ENCODE measurements at regions not wholly inside any gene's neighbourhood (a gene's known extent, or its start where the extent isn't known, plus 50 kb on each side); places are given as distances from the start of the nearest gene placed in this dataset.

DNA sequence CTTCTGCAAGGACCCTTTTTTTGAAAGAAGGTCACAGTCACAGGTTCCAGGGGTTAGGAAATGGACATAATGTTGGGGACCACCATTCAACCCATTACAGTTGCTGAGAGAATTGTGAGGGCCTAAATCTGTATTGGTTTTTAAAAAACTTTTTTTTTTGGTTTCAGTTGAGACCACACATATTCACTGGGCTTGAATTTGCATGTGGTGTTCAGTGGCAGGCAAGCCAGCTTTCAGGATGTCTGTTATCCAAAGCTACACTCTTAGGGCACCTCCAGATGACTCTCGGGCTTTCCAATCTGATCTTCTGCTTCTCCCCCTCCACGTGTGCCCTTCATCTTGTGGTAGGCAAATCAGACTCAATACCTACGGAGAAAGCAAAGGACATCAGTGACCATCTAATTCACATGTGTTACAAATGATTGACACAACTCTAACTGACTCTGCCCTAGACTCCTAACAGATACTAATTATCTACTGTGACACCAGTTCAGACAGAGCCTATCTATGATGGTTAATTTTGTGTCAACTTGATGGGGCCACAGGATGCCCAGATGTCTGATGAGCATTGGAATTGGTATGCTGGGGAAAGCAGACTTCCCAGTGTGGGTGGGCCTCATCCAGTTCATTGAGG lies 93.3 kb upstream of the ELMO1 start:
- no peak overlapping the region for H2BK120ac ChIP-seq (ENCODE audit: insufficient read depth, low read length, poor library complexity)
- no peak overlapping the region for H2BK5ac ChIP-seq (ENCODE audit: low read depth, low read length, poor library complexity)
- H3K14ac ChIP-seq (ENCODE audit: low read length) = no peak overlapping the region
- H3K79me2 ChIP-seq (ENCODE audit: control insufficient read depth, insufficient read depth, low read length, poor library complexity) = no peaks in the 10 kb centered on the region
- H3K18ac ChIP-seq (ENCODE audit: low read length) = no peak overlapping the region
- no peak for DNase-seq
- H3K27me3 ChIP-seq (ENCODE audit: insufficient read depth, low read length) = no peaks in the 10 kb centered on the region
- WGBS (ENCODE audit: extremely low coverage, insufficient coverage, insufficient read length) = no CpG with 5 or more reads among the region's 3 CpGs
- no peak overlapping the region for H3K4me3 ChIP-seq (ENCODE audit: low read depth, low read length)
- no peak overlapping the region for H4K91ac ChIP-seq (ENCODE audit: low read depth, low read length)
- H3K27ac ChIP-seq (ENCODE audit: low read depth, low read length) = no peak overlapping the region
- H2BK12ac ChIP-seq (ENCODE audit: low read length) = no peak overlapping the region
- no peaks in the 10 kb centered on the region for H3K79me1 ChIP-seq (ENCODE audit: low read length)
- H3K4me2 ChIP-seq (ENCODE audit: low read length) = no peak overlapping the region
- no peak overlapping the region for H2AK5ac ChIP-seq (ENCODE audit: low read length)
- peaks cover under 1% of the 10 kb centered on the region in 2 experiments for H3K4me1 ChIP-seq (ENCODE audit: control insufficient read depth in 1 of 2, insufficient read depth in 2 of 2, low read length in 2 of 2)
- H2AFZ ChIP-seq (ENCODE audit: insufficient read depth, low read length, poor library complexity) = no peak overlapping the region
- H3K23ac ChIP-seq (ENCODE audit: low read length) = no peak overlapping the region
- no peaks in the 10 kb centered on the region for H3K9me3 ChIP-seq (ENCODE audit: insufficient read depth, low read depth, low read length)
- H3K4ac ChIP-seq (ENCODE audit: low read depth, low read length) = no peak overlapping the region
- no peak overlapping the region for H4K12ac ChIP-seq (ENCODE audit: low read depth, low read length)
- no peak overlapping the region for H4K8ac ChIP-seq (ENCODE audit: low read depth, low read length)
- H3K36me3 ChIP-seq (ENCODE audit: control insufficient read depth in 1 of 2, insufficient read depth in 2 of 2, low read length in 2 of 2) = no peaks in the 10 kb centered on the region
- H3K9ac ChIP-seq (ENCODE audit: low read length) = no peak overlapping the region

DNA sequence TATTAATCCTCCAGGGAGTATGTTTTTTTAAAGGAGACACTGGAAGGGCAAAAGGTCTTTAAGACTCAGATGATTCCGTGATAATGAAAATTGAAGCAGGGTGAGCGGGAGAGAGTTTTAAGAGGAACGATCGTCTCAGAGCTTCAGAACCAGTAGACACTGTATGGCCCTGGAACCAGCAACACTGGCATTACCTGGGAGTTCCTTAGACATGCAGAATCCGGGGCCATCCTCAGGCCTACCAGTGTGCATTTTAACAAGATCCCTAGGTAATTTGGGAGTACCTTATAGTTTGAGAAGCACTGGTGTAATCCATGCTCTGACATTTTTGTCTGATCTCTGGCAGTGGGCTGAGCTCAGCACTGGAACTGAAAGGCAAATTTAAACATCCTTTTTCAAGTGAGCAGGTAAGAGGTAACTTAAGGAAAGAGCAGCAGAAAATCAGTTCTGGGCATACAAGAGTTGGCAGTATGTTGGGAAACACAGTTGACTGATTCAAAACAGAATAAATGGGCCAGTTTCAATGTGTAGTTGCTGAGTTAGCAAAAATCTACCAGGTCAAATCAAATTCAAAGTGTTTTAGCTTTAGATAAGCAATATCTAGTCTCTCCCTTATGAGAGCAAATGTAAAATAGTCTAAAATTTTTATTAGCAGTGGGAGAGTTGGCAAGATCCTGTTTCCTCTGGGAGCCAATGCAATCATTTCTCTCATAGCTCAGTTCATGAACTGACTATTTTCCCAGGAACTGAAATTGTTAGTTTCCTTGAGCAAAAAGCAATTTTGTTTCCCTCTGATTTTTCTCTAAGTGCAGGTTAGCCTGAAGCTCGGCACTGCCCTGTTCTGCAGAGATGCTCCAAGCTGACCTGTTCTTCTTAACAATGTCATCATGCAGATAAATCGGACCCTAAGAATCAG lies 97.2 kb upstream of the ELMO1 start:
- no CpG with 5 or more reads among the region's 7 CpGs for WGBS (ENCODE audit: extremely low coverage, insufficient coverage, insufficient read length)
- H2BK120ac ChIP-seq (ENCODE audit: insufficient read depth, low read length, poor library complexity) = no peak overlapping the region

DNA sequence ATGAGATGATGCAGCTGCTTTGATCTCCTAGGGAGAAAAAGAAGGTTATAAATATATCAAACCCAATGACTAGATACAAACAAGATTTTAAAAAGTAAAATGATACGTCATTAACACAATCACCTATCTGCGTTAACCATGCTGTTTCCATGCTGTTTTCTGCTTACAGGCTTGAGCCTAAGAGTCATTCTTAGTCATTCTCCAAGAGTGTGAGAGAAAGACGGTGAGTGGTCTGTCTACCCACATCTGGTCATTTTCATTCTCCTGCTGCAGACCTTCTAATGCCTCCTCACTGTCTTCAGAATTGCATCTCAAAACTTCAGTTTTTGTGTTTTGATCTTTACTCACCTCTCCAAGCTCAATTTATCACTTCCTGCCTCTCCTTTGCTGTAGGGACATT lies 98.0 kb upstream of the ELMO1 start:
- no peak overlapping the region for H4K12ac ChIP-seq (ENCODE audit: low read depth, low read length)
- no peaks in the 10 kb centered on the region for H3K79me1 ChIP-seq (ENCODE audit: low read length)
- no peak overlapping the region for H3K4me2 ChIP-seq (ENCODE audit: low read length)
- no peak overlapping the region for H3K18ac ChIP-seq (ENCODE audit: low read length)
- H3K23ac ChIP-seq (ENCODE audit: low read length) = no peak overlapping the region
- no peaks in the 10 kb centered on the region for H3K79me2 ChIP-seq (ENCODE audit: control insufficient read depth, insufficient read depth, low read length, poor library complexity)
- no peak overlapping the region for H2BK12ac ChIP-seq (ENCODE audit: low read length)
- H3K14ac ChIP-seq (ENCODE audit: low read length) = no peak overlapping the region
- no peak overlapping the region for H2AFZ ChIP-seq (ENCODE audit: insufficient read depth, low read length, poor library complexity)
- no peak overlapping the region for H3K9ac ChIP-seq (ENCODE audit: low read length)
- H2BK5ac ChIP-seq (ENCODE audit: low read depth, low read length, poor library complexity) = no peak overlapping the region
- no peak overlapping the region for H3K27ac ChIP-seq (ENCODE audit: low read depth, low read length)
- peaks cover 2% of the 10 kb centered on the region in 2 experiments for H3K4me1 ChIP-seq (ENCODE audit: control insufficient read depth in 1 of 2, insufficient read depth in 2 of 2, low read length in 2 of 2)
- H3K36me3 ChIP-seq (ENCODE audit: control insufficient read depth in 1 of 2, insufficient read depth in 2 of 2, low read length in 2 of 2) = no peaks in the 10 kb centered on the region
- H3K27me3 ChIP-seq (ENCODE audit: insufficient read depth, low read length) = no peaks in the 10 kb centered on the region
- no peak overlapping the region for H2BK120ac ChIP-seq (ENCODE audit: insufficient read depth, low read length, poor library complexity)
- H3K4me3 ChIP-seq (ENCODE audit: low read depth, low read length) = no peak overlapping the region
- H4K91ac ChIP-seq (ENCODE audit: low read depth, low read length) = no peak overlapping the region
- H2AK5ac ChIP-seq (ENCODE audit: low read length) = no peak overlapping the region
- H3K9me3 ChIP-seq (ENCODE audit: insufficient read depth, low read depth, low read length) = no peaks in the 10 kb centered on the region
- no peak overlapping the region for H3K4ac ChIP-seq (ENCODE audit: low read depth, low read length)
- no peak for DNase-seq
- WGBS (ENCODE audit: extremely low coverage, insufficient coverage, insufficient read length) = no CpG with 5 or more reads among the region's 3 CpGs
- H4K8ac ChIP-seq (ENCODE audit: low read depth, low read length) = no peak overlapping the region

More for the DNA sequence above, 97.2 kb upstream of the ELMO1 start:
- Histone ChIP-seq H2AK5ac (ENCODE audit: low read length) (no peak overlapping the region), H3K4ac (ENCODE audit: low read depth, low read length) (no peak overlapping the region), H3K18ac (ENCODE audit: low read length) (no peak overlapping the region), H2AFZ (ENCODE audit: insufficient read depth, low read length, poor library complexity) (no peak overlapping the region), H3K36me3 (ENCODE audit: control insufficient read depth in 1 of 2, insufficient read depth in 2 of 2, low read length in 2 of 2) (no peaks in the 10 kb centered on the region), H4K91ac (ENCODE audit: low read depth, low read length) (no peak overlapping the region), H3K27ac (ENCODE audit: low read depth, low read length) (no peak overlapping the region), H2BK5ac (ENCODE audit: low read depth, low read length, poor library complexity) (no peak overlapping the region), H3K9me3 (ENCODE audit: insufficient read depth, low read depth, low read length) (no peaks in the 10 kb centered on the region), H4K12ac (ENCODE audit: low read depth, low read length) (no peak overlapping the region), H3K79me2 (ENCODE audit: control insufficient read depth, insufficient read depth, low read length, poor library complexity) (no peaks in the 10 kb centered on the region), H2BK12ac (ENCODE audit: low read length) (no peak overlapping the region), H3K4me3 (ENCODE audit: low read depth, low read length) (no peak overlapping the region), H3K23ac (ENCODE audit: low read length) (no peak overlapping the region), H3K14ac (ENCODE audit: low read length) (no peak overlapping the region), H3K79me1 (ENCODE audit: low read length) (no peaks in the 10 kb centered on the region), H3K27me3 (ENCODE audit: insufficient read depth, low read length) (no peaks in the 10 kb centered on the region), H4K8ac (ENCODE audit: low read depth, low read length) (no peak overlapping the region), H3K4me1 (ENCODE audit: control insufficient read depth in 1 of 2, insufficient read depth in 2 of 2, low read length in 2 of 2) (peaks cover 2% of the 10 kb centered on the region in 2 experiments), H3K4me2 (ENCODE audit: low read length) (no peak overlapping the region), H3K9ac (ENCODE audit: low read length) (no peak overlapping the region)
- no peak for DNase-seq

DNA sequence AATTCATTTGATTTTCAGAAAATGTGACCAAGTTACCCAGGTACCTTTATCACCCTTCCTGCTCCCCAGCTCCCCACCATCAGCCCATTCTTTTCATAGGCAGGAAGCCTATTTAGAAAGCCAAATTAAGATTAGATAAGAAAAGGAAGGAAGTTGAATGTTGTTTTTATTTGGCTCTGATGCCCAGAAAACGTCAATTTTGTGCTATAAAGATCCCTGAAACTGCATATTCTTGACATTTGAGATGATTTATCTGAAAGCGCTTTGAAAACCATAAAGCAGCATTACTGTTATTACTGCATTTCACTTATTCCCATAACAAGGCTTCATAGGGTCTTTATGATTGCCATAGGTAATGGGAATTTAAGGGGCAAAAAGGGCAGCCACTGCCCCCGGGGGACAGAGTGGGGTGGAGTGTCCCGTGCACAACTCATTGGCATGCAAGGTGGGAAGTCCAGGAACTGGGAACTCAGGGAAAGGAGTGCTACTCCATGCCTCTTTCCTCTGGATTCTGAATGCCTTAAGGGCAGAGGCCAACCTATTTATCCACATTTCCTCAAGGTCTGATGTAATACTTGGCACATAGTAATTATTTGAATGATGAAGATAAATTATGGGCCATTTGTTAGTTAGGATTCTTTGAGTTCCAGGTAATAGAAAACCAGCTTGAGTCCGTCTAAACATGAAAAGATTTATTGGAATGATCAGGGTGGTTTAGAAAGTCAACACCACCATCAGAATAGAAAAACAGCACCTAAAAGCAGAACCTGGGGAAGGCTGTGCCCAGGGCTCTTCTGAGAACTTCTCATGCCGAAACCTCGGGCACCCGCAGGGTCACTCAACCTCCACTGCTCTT lies 100.6 kb upstream of the ELMO1 start:
- Histone ChIP-seq H3K23ac (ENCODE audit: low read length) (no peak overlapping the region), H3K18ac (ENCODE audit: low read length) (no peak overlapping the region), H4K91ac (ENCODE audit: low read depth, low read length) (no peak overlapping the region), H4K8ac (ENCODE audit: low read depth, low read length) (no peak overlapping the region), H2AK5ac (ENCODE audit: low read length) (no peak overlapping the region), H3K14ac (ENCODE audit: low read length) (no peak overlapping the region), H2AFZ (ENCODE audit: insufficient read depth, low read length, poor library complexity) (no peak overlapping the region), H3K27ac (ENCODE audit: low read depth, low read length) (no peak overlapping the region), H3K4me1 (ENCODE audit: control insufficient read depth in 1 of 2, insufficient read depth in 2 of 2, low read length in 2 of 2) (peaks cover 2% of the 10 kb centered on the region in 2 experiments), H3K4ac (ENCODE audit: low read depth, low read length) (no peak overlapping the region), H3K79me1 (ENCODE audit: low read length) (no peaks in the 10 kb centered on the region), H3K4me2 (ENCODE audit: low read length) (no peak overlapping the region), H2BK120ac (ENCODE audit: insufficient read depth, low read length, poor library complexity) (no peak overlapping the region), H3K9ac (ENCODE audit: low read length) (no peak overlapping the region), H2BK12ac (ENCODE audit: low read length) (no peak overlapping the region), H3K27me3 (ENCODE audit: insufficient read depth, low read length) (no peaks in the 10 kb centered on the region), H3K36me3 (ENCODE audit: control insufficient read depth in 1 of 2, insufficient read depth in 2 of 2, low read length in 2 of 2) (no peaks in the 10 kb centered on the region), H4K12ac (ENCODE audit: low read depth, low read length) (no peak overlapping the region), H3K9me3 (ENCODE audit: insufficient read depth, low read depth, low read length) (no peaks in the 10 kb centered on the region), H3K4me3 (ENCODE audit: low read depth, low read length) (no peak overlapping the region), H3K79me2 (ENCODE audit: control insufficient read depth, insufficient read depth, low read length, poor library complexity) (no peaks in the 10 kb centered on the region), H2BK5ac (ENCODE audit: low read depth, low read length, poor library complexity) (no peak overlapping the region)
- DNase-seq = peak; percentile 90 to 92
- no CpG with 5 or more reads among the region's 8 CpGs for WGBS (ENCODE audit: extremely low coverage, insufficient coverage, insufficient read length)

Data from trophoblast cell (in vitro differentiated cells and primary cell).